Mesenchymal stem cell (in vitro differentiated cells and primary cell): ENCODE measurements at regions not wholly inside any gene's neighbourhood (a gene's known extent, or its start where the extent isn't known, plus 50 kb on each side); places are given as distances from the start of the nearest gene placed in this dataset.

Experiments used
- DNase-seq: peaks from one replicate; pipeline ENCODE4 v3.0.0-alpha.2; 2013
- H2AFZ ChIP-seq: one replicate; pipeline ENCODE4 v1.6.1; 2013; ENCODE audit warnings: low read depth, mild to moderate bottlenecking, control low read depth, inconsistent platforms, low read length, moderate library complexity
- H2AK5ac ChIP-seq: 2 replicates; pipeline ENCODE4 v1.6.1; 2013; ENCODE audit warnings: low read length, moderate library complexity, mild to moderate bottlenecking, inconsistent platforms; ENCODE audit not compliant: severe bottlenecking
- H2BK120ac ChIP-seq: one replicate; pipeline ENCODE4 v1.6.1; 2013; ENCODE audit warnings: low read depth, mild to moderate bottlenecking, inconsistent platforms, low read length, moderate library complexity
- H2BK12ac ChIP-seq, 2 experiments: one replicate each; pipeline ENCODE4 v1.6.1; 2013; ENCODE audit warnings: inconsistent platforms in 2 of 2, low read length in 2 of 2, mild to moderate bottlenecking in 2 of 2, moderate library complexity in 2 of 2, control low read depth in 1 of 2
- H2BK15ac ChIP-seq: one replicate; pipeline ENCODE4 v1.6.1; 2013; ENCODE audit warnings: mild to moderate bottlenecking, low read depth, inconsistent platforms; ENCODE audit not compliant: poor library complexity, severe bottlenecking
- H2BK5ac ChIP-seq: 2 replicates; pipeline ENCODE4 v1.6.1; 2013; ENCODE audit warnings: low read depth, mild to moderate bottlenecking, low read length, control low read depth, inconsistent platforms; ENCODE audit not compliant: poor library complexity, severe bottlenecking
- H3K14ac ChIP-seq, 2 experiments: one replicate each; pipeline ENCODE4 v1.6.1; 2013; ENCODE audit warnings: inconsistent platforms in 2 of 2, low read length in 2 of 2, control low read depth in 1 of 2, mild to moderate bottlenecking in 1 of 2, moderate library complexity in 1 of 2
- H3K18ac ChIP-seq, 2 experiments: one replicate each; pipeline ENCODE4 v1.6.1; 2013; ENCODE audit warnings: inconsistent platforms in 2 of 2, low read length in 2 of 2, control low read depth in 1 of 2, low read depth in 1 of 2, mild to moderate bottlenecking in 1 of 2
- H3K23ac ChIP-seq, 2 experiments: one replicate each; pipeline ENCODE4 v1.6.1; 2013; ENCODE audit warnings: inconsistent platforms in 2 of 2, low read length in 2 of 2, mild to moderate bottlenecking in 2 of 2, moderate library complexity in 2 of 2, control low read depth in 1 of 2
- H3K27ac ChIP-seq: 2 replicates; pipeline ENCODE4 v1.5.1; 2013; ENCODE audit warnings: mild to moderate bottlenecking, moderate library complexity, low read length, control low read depth, inconsistent platforms; ENCODE audit not compliant: poor library complexity, severe bottlenecking
- H3K27me3 ChIP-seq, 2 experiments: 2 replicates each; pipeline versions ENCODE4 v1.6.1 to v1.7.0; 2013; ENCODE audit warnings: low read length in 2 of 2, mild to moderate bottlenecking in 2 of 2, moderate library complexity in 2 of 2, control low read depth in 1 of 2, inconsistent platforms in 1 of 2; ENCODE audit not compliant: control insufficient read depth in 1 of 2, insufficient read depth in 1 of 2
- H3K36me3 ChIP-seq, 2 experiments: 2 replicates each; pipeline versions ENCODE4 v1.6.1 to v1.7.0; 2013; ENCODE audit warnings: low read length in 2 of 2, control low read depth in 1 of 2, inconsistent platforms in 1 of 2, low read depth in 1 of 2, mild to moderate bottlenecking in 1 of 2; ENCODE audit not compliant: insufficient read depth in 2 of 2, control insufficient read depth in 1 of 2
- H3K4ac ChIP-seq, 2 experiments: one replicate each; pipeline ENCODE4 v1.6.1; 2013; ENCODE audit warnings: inconsistent platforms in 2 of 2, low read length in 2 of 2, mild to moderate bottlenecking in 2 of 2, moderate library complexity in 2 of 2, control low read depth in 1 of 2, low read depth in 1 of 2
- H3K4me1 ChIP-seq: 2 replicates; pipeline ENCODE4 v1.6.1; 2013; ENCODE audit warnings: low read depth, low read length, control low read depth; ENCODE audit not compliant: control insufficient read depth, insufficient read depth
- H3K4me2 ChIP-seq: 2 replicates; pipeline ENCODE4 v1.6.1; 2013; ENCODE audit warnings: low read length, mild to moderate bottlenecking, inconsistent platforms; ENCODE audit not compliant: poor library complexity, severe bottlenecking
- H3K4me3 ChIP-seq, 2 experiments: 2 replicates each; pipeline versions ENCODE4 v1.5.1 to v1.7.0; 2013; ENCODE audit warnings: low read length in 2 of 2, mild to moderate bottlenecking in 2 of 2, control low read depth in 1 of 2, low read depth in 1 of 2; ENCODE audit not compliant: insufficient read depth in 1 of 2
- H3K79me1 ChIP-seq: replicated peaks from 2 replicates; pipeline ENCODE4 v1.6.1; 2013; ENCODE audit warnings: mild to moderate bottlenecking, control low read depth, low read length, inconsistent platforms; ENCODE audit not compliant: poor library complexity, severe bottlenecking
- H3K9ac ChIP-seq: 2 replicates; pipeline ENCODE4 v1.7.0; 2013; ENCODE audit warnings: mild to moderate bottlenecking, low read length, moderate library complexity
- H3K9me3 ChIP-seq: 2 replicates; pipeline ENCODE4 v1.7.0; 2013; ENCODE audit warnings: mild to moderate bottlenecking, low read length; ENCODE audit not compliant: control insufficient read depth
- H4K8ac ChIP-seq: one replicate; pipeline ENCODE4 v1.6.1; 2013; ENCODE audit warnings: inconsistent platforms, mild to moderate bottlenecking, low read length, moderate library complexity
- H4K91ac ChIP-seq: one replicate; pipeline ENCODE4 v1.6.1; 2013; ENCODE audit warnings: mild to moderate bottlenecking, low read length, inconsistent platforms
- WGBS: methylation state at CpG from one replicate; pipeline ENCODE4 v1.1.7; 2013; ENCODE audit warnings: mixed read lengths; 5-methylcytosine and 5-hydroxymethylcytosine counted together

DNA sequence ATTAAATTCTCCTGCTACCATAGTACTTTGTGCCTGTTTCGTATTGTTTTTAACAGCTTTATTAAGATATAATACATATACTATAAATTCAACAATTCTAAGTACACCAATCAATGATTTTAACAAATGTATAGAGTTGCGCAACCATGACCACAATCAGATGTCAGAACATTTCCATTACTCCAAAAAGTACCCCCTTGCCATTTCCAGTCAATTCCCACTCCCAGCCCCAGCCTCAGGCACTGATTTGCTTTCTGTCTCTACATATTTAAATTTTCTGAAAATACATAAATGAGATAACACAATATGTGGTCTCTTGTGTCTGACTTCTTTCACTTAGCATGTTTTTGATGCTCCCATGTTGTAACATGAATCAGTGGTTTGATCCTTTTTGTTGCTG lies 193.9 kb downstream of the FIGN start:
- Histone ChIP-seq H3K4ac (no peak overlapping the region), H3K18ac (no peak overlapping the region), H3K79me1 (no peaks in the 10 kb centered on the region), H2BK12ac (no peak overlapping the region), H3K36me3 (no peaks in the 10 kb centered on the region), H3K9ac (no peak overlapping the region), H3K4me1 (no peaks in the 10 kb centered on the region), H2BK120ac (no peak overlapping the region), H2AK5ac (no peak overlapping the region), H3K4me2 (no peak overlapping the region), H4K91ac (no peak overlapping the region), H3K14ac (no peak overlapping the region), H2BK15ac (no peak overlapping the region), H4K8ac (no peak overlapping the region), H3K4me3 (no peak overlapping the region), H2AFZ (no peak overlapping the region), H3K23ac (no peak overlapping the region), H3K27me3 (no peaks in the 10 kb centered on the region), H2BK5ac (no peak overlapping the region), H3K9me3 (no peaks in the 10 kb centered on the region), H3K27ac (no peak overlapping the region)
- 100% methylated on average over 2 of the region's 2 CpGs for whole genome bisulfite sequencing
- no peak for DNase-seq

DNA sequence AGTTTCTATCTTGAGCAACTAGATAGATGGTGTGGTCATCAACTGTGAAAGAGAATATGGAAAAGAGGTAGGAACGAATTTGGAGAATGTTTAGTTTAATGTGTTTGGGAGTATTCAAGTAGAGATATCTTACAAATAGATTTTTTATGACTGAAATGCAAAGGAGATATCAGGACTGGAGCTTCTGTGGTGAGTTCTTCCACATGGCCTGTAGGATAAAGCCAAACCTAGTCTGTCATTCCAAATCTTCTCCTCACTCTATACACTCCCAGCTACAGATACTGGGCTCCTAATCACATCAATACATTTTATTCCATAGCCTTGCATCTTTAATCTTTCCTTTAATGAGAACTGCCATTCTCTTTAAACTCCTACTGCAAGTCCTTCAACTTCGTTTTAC lies 194.3 kb downstream of the FIGN start:
- H2BK15ac ChIP-seq, result no peak overlapping the region
- H4K91ac ChIP-seq, result no peak overlapping the region
- no peak overlapping the region for H3K4me2 ChIP-seq
- H4K8ac ChIP-seq, result no peak overlapping the region
- H3K4me1 ChIP-seq, result no peaks in the 10 kb centered on the region
- no peak overlapping the region for H3K27ac ChIP-seq
- no peaks in the 10 kb centered on the region for H3K79me1 ChIP-seq
- H3K4me3 ChIP-seq, result no peak overlapping the region
- H2AK5ac ChIP-seq, result no peak overlapping the region
- H2BK12ac ChIP-seq, result no peak overlapping the region
- WGBS, result 88% methylated on average over 2 of the region's 2 CpGs
- H3K9ac ChIP-seq, result no peak overlapping the region
- H2BK5ac ChIP-seq, result no peak overlapping the region
- no peaks in the 10 kb centered on the region for H3K9me3 ChIP-seq
- no peaks in the 10 kb centered on the region for H3K27me3 ChIP-seq
- no peaks in the 10 kb centered on the region for H3K36me3 ChIP-seq
- no peak overlapping the region for H3K14ac ChIP-seq
- H3K23ac ChIP-seq, result no peak overlapping the region
- H2BK120ac ChIP-seq, result no peak overlapping the region
- no peak overlapping the region for H2AFZ ChIP-seq
- H3K18ac ChIP-seq, result no peak overlapping the region
- no peak for DNase-seq
- H3K4ac ChIP-seq, result no peak overlapping the region

DNA sequence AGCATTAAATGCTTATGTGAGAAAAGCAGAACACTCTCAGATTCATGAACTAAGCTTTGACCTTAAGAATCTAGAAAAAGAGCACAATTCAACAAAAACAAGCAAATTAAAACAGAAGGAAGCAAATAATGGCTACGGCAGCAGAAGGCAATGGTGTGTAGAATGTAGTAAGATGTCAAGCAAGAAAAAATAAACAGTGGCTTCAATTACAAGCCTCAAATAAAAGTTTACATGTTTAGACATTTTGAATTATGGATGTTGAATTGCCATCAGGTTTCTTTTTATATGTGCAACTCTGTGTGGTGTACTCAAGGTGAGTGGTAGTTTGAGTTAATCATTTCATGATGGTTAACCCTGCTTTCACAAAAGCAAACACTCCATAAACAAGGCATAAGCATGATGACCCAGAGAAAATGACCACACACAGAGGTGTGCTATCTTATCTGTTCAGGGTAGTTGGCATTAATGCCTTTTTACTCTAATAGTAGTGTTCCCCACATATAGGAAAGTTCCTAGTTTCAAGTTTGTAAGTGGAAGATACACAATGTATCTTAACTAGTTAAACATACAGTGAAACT lies 207.1 kb downstream of the FIGN start:
- no CpG with 5 or more reads among the region's 1 CpG for WGBS
- no peak overlapping the region for H3K23ac ChIP-seq
- H2AFZ ChIP-seq, result no peak overlapping the region
- peaks cover 9% of the 10 kb centered on the region for H3K9me3 ChIP-seq
- no peaks in the 10 kb centered on the region for H3K27me3 ChIP-seq
- no peak overlapping the region for H3K4ac ChIP-seq
- H3K14ac ChIP-seq, result no peak overlapping the region
- no peak overlapping the region for H3K27ac ChIP-seq
- no peaks in the 10 kb centered on the region for H3K4me1 ChIP-seq
- no peak overlapping the region for H4K91ac ChIP-seq
- no peak overlapping the region for H3K4me3 ChIP-seq
- H2AK5ac ChIP-seq, result no peak overlapping the region
- no peak overlapping the region for H3K4me2 ChIP-seq
- no peak overlapping the region for H2BK120ac ChIP-seq
- no peaks in the 10 kb centered on the region for H3K79me1 ChIP-seq
- H2BK12ac ChIP-seq, result no peak overlapping the region
- no peaks in the 10 kb centered on the region for H3K36me3 ChIP-seq
- no peak for DNase-seq
- H2BK5ac ChIP-seq, result no peak overlapping the region
- H3K18ac ChIP-seq, result no peak overlapping the region
- H3K9ac ChIP-seq, result no peak overlapping the region
- H2BK15ac ChIP-seq, result no peak overlapping the region
- no peak overlapping the region for H4K8ac ChIP-seq

DNA sequence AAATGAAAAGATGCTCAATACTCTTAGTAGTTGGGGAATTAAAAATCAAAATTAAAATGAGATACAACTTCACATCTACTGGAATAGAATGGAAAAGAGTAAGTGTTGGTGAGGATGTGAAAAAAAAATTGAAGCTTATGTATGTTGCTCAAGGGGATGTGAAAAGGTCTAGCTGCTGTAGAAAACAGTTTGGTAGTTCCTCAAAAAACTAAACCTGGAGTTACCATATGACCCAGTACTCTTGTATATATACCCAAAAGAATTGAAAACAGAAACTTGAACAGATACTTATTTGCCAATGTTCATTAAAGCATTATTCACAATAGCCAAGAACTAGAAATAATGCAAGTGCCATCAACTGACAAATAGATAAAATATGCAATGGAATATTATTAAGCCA lies 208.4 kb downstream of the FIGN start:
- H3K4ac ChIP-seq, result no peak overlapping the region
- no peak for DNase-seq

More for the DNA sequence above, 208.4 kb downstream of the FIGN start:
- H3K18ac ChIP-seq, result no peak overlapping the region
- peaks cover 17% of the 10 kb centered on the region for H3K9me3 ChIP-seq
- H3K14ac ChIP-seq, result no peak overlapping the region
- H2BK15ac ChIP-seq, result no peak overlapping the region
- H2AK5ac ChIP-seq, result no peak overlapping the region
- no peaks in the 10 kb centered on the region for H3K4me1 ChIP-seq
- no peaks in the 10 kb centered on the region for H3K36me3 ChIP-seq
- no peak overlapping the region for H3K4me2 ChIP-seq
- no peak overlapping the region for H2BK12ac ChIP-seq
- no peak overlapping the region for H3K9ac ChIP-seq
- H3K27me3 ChIP-seq, result no peaks in the 10 kb centered on the region
- no peak overlapping the region for H4K8ac ChIP-seq
- no peak overlapping the region for H3K27ac ChIP-seq
- H4K91ac ChIP-seq, result no peak overlapping the region
- no peak overlapping the region for H3K4me3 ChIP-seq
- no peak overlapping the region for H3K23ac ChIP-seq
- no peak overlapping the region for H2BK120ac ChIP-seq
- no peak overlapping the region for H2BK5ac ChIP-seq
- H2AFZ ChIP-seq, result no peak overlapping the region
- no peaks in the 10 kb centered on the region for H3K79me1 ChIP-seq
